GM19099 (cell line): ENCODE measurements at regions not wholly inside any gene's neighbourhood (a gene's known extent, or its start where the extent isn't known, plus 50 kb on each side); places are given as distances from the start of the nearest gene placed in this dataset.

Source experiments
- POLR2A ChIP-seq: IDR thresholded peaks from 3 replicates; pipeline ENCODE4 v1.6.1; 2011; ENCODE audit warnings: low read depth; ENCODE audit not compliant: insufficient read length; ENCODE audit errors: extremely low read depth

GRCh38 chr9:36750630-36751029, 177.9 kb downstream of the MELK start:
- TF ChIP-seq POLR2A, result no peak

- no peak for TF ChIP-seq POLR2A
Observed at GRCh38 chr9:36755019-36755418, 182.3 kb downstream of the MELK start.

- TF ChIP-seq POLR2A, result no peak
Observed at GRCh38 chr9:36759141-36759540, 186.4 kb downstream of the MELK start.

GRCh38 chr9:36759976-36760375, 187.3 kb downstream of the MELK start:
- no peak for TF ChIP-seq POLR2A

GRCh38 chr9:36760667-36761420, 188.1 kb downstream of the MELK start:
- TF ChIP-seq POLR2A, result no peak

- TF ChIP-seq POLR2A, result no peak
Observed at GRCh38 chr9:36762958-36763357, 190.3 kb downstream of the MELK start.

GRCh38 chr9:36763778-36764177, 191.1 kb downstream of the MELK start:
- TF ChIP-seq POLR2A, result no peak

GRCh38 chr9:36764364-36765076, 191.8 kb downstream of the MELK start:
- no peak for TF ChIP-seq POLR2A

GRCh38 chr9:36765077-36765390, 192.3 kb downstream of the MELK start:
- TF ChIP-seq POLR2A, result no peak

GRCh38 chr9:36765468-36766341, 193.0 kb downstream of the MELK start:
- peak; percentile 72 for TF ChIP-seq POLR2A

GRCh38 chr9:36768677-36769076, 196.0 kb downstream of the MELK start:
- no peak for TF ChIP-seq POLR2A

GRCh38 chr9:36770025-36770424, 197.3 kb downstream of the MELK start:
- TF ChIP-seq POLR2A, result no peak

- no peak for TF ChIP-seq POLR2A
Observed at GRCh38 chr9:36772449-36773403, 200.0 kb downstream of the MELK start.

- TF ChIP-seq POLR2A, result no peak
Observed at GRCh38 chr9:36778682-36779081, 206.0 kb downstream of the MELK start.
